WTC11 (cell line): ENCODE measurements at regions not wholly inside any gene's neighbourhood (a gene's known extent, or its start where the extent isn't known, plus 50 kb on each side); places are given as distances from the start of the nearest gene placed in this dataset.

Source experiments
- ATAC-seq: fragments of 200-7000 bp; cut with Tn5 transposase; 2 replicates; pipeline ENCODE4 v1.10.0; 2021; ENCODE audit warnings: mild to moderate bottlenecking, moderate library complexity
- CTCF ChIA-PET: fragments of 300-600 bp; sonication (Branson Sonifier 250); formaldehyde crosslinking; loops from one replicate; lab custom pipeline; 2021; ENCODE audit warnings: antibody characterized with exemption; lab: Charles Lee
- POLR2A ChIA-PET: fragments of 350-600 bp; sonication (Branson Sonifier 250); formaldehyde crosslinking; loops from one replicate; lab custom pipeline; 2021; ENCODE audit warnings: antibody characterized with exemption; lab: Charles Lee
- DNase-seq: peaks from one replicate; pipeline ENCODE4 v3.0.0; 2021; ENCODE audit warnings: low spot score
- H3K27ac Mint-ChIP-seq: 2 replicates; pipeline ENCODE4 v1.8.0; 2021; ENCODE audit warnings: mixed read lengths
- H3K27me3 Mint-ChIP-seq: 2 replicates; pipeline ENCODE4 v1.8.0; 2021; ENCODE audit warnings: low read depth, mild to moderate bottlenecking, moderate library complexity, mixed read lengths
- H3K36me3 Mint-ChIP-seq: 2 replicates; pipeline ENCODE4 v1.8.0; 2021; ENCODE audit warnings: mixed read lengths
- H3K4me1 Mint-ChIP-seq: 2 replicates; pipeline ENCODE4 v1.8.0; 2022; ENCODE audit warnings: mixed read lengths
- H3K4me3 Mint-ChIP-seq: 2 replicates; pipeline ENCODE4 v1.8.0; 2021; ENCODE audit warnings: mild to moderate bottlenecking, moderate library complexity, mixed read lengths
- H3K9me3 Mint-ChIP-seq: 2 replicates; pipeline ENCODE4 v1.8.0; 2021; ENCODE audit warnings: mixed read lengths
- AFF4 ChIP-seq: sonication (generic); formaldehyde crosslinking; IDR thresholded peaks from 2 replicates; pipeline ENCODE4 v1.8.1; 2023; ENCODE audit warnings: mild to moderate bottlenecking, missing genetic modification reagents, borderline replicate concordance
- AR ChIP-seq: fragments of 250-450 bp; sonication (Bioruptor Pico); IDR thresholded peaks from 2 replicates; pipeline ENCODE4 v1.9.0; 2021; ENCODE audit warnings: mild to moderate bottlenecking
- ATF3 ChIP-seq: sonication (generic); formaldehyde crosslinking; conservative IDR thresholded peaks from 2 replicates; pipeline ENCODE4 v1.8.1; 2022; ENCODE audit warnings: mild to moderate bottlenecking, missing genetic modification reagents
- ATF6 ChIP-seq: sonication (generic); formaldehyde crosslinking; IDR thresholded peaks from 2 replicates; pipeline ENCODE4 v1.8.1; 2023; ENCODE audit warnings: mild to moderate bottlenecking, missing genetic modification reagents
- CBFB ChIP-seq: sonication (generic); formaldehyde crosslinking; IDR thresholded peaks from 2 replicates; pipeline ENCODE4 v1.8.1; 2022; ENCODE audit warnings: mild to moderate bottlenecking, low read depth, missing genetic modification reagents
- CTCF ChIP-seq: fragments of 200-600 bp; IDR thresholded peaks from 2 replicates; pipeline ENCODE4 v1.8.0; 2022; ENCODE audit warnings: antibody characterized with exemption
- GRHL2 ChIP-seq: fragments of 250-450 bp; sonication (Bioruptor Pico); IDR thresholded peaks from 2 replicates; pipeline ENCODE4 v1.8.0; 2022; ENCODE audit warnings: mild to moderate bottlenecking, moderate library complexity; ENCODE audit not compliant: insufficient replicate concordance, severe bottlenecking
- IRF2 ChIP-seq: sonication (generic); formaldehyde crosslinking; IDR thresholded peaks from 2 replicates; pipeline ENCODE4 v1.8.0; 2022; ENCODE audit warnings: low read depth, missing genetic modification reagents, borderline replicate concordance
- KAT7 ChIP-seq: sonication (generic); formaldehyde crosslinking; IDR thresholded peaks from 2 replicates; pipeline ENCODE4 v1.8.1; 2023; ENCODE audit warnings: missing genetic modification reagents, mild to moderate bottlenecking, borderline replicate concordance
- NFATC4 ChIP-seq: fragments of 250-450 bp; sonication (Bioruptor Pico); IDR thresholded peaks from 2 replicates; pipeline ENCODE4 v1.9.0; 2021; ENCODE audit warnings: mild to moderate bottlenecking
- NR2C2 ChIP-seq: sonication (generic); formaldehyde crosslinking; IDR thresholded peaks from 2 replicates; pipeline ENCODE4 v1.8.0; 2022; ENCODE audit warnings: mild to moderate bottlenecking, missing genetic modification reagents
- RORB ChIP-seq: fragments of 250-450 bp; sonication (Bioruptor Pico); IDR thresholded peaks from 2 replicates; pipeline ENCODE4 v1.9.0; 2021; ENCODE audit warnings: mild to moderate bottlenecking
- SP1 ChIP-seq: sonication (generic); formaldehyde crosslinking; conservative IDR thresholded peaks from 2 replicates; pipeline ENCODE4 v1.8.1; 2022; ENCODE audit warnings: missing genetic modification reagents
- USF1 ChIP-seq: sonication (generic); formaldehyde crosslinking; IDR thresholded peaks from 2 replicates; pipeline ENCODE4 v1.8.0; 2022; ENCODE audit warnings: mild to moderate bottlenecking, missing genetic modification reagents
- ZBTB21 ChIP-seq: sonication (generic); formaldehyde crosslinking; IDR thresholded peaks from 2 replicates; pipeline ENCODE4 v1.8.1; 2023; ENCODE audit warnings: mild to moderate bottlenecking, missing genetic modification reagents, borderline replicate concordance
- ZNF121 ChIP-seq: sonication (generic); formaldehyde crosslinking; IDR thresholded peaks from 2 replicates; pipeline ENCODE4 v1.8.0; 2023; ENCODE audit warnings: missing genetic modification reagents
- ZNF138 ChIP-seq: sonication (generic); formaldehyde crosslinking; conservative IDR thresholded peaks from 2 replicates; pipeline ENCODE4 v1.8.1; 2022; ENCODE audit warnings: mild to moderate bottlenecking, moderate library complexity, missing genetic modification reagents

GRCh38 chr4:23114538-23114937, 421.8 kb downstream of the GBA3 start (continued):
- TF ChIP-seq ZNF138 (CRISPR knock-in tag) = no peak
- TF ChIP-seq GRHL2 (CRISPR knock-in tag) = no peak
- TF ChIP-seq KAT7 (CRISPR knock-in tag) = no peak
- no peak for TF ChIP-seq AR
- no peak for TF ChIP-seq ZNF121 (CRISPR knock-in tag)

- Mint-ChIP-seq H3K36me3 (no peaks in the 10 kb centered on the region), H3K27ac (no peak overlapping the region), H3K9me3 (no peaks in the 10 kb centered on the region), H3K4me1 (no peaks in the 10 kb centered on the region), H3K27me3 (no peaks in the 10 kb centered on the region; the same call in 1 of the 2 replicates), H3K4me3 (no peak overlapping the region)
- DNase-seq (no peak), ATAC-seq (no peak)
- TF ChIP-seq NFATC4 (CRISPR knock-in tag) = no peak
- TF ChIP-seq RORB = no peak
- no peak for TF ChIP-seq IRF2
- TF ChIP-seq ATF6 (CRISPR knock-in tag) = no peak
- no peak for TF ChIP-seq CTCF
- no peak for TF ChIP-seq ATF3 (CRISPR knock-in tag)
- no peak for TF ChIP-seq CBFB (CRISPR knock-in tag)
- no peak for TF ChIP-seq NR2C2
- TF ChIP-seq AFF4 (CRISPR knock-in tag) = no peak
- no peak for TF ChIP-seq USF1 (CRISPR knock-in tag)
- TF ChIP-seq ZBTB21 (CRISPR knock-in tag) = no peak
- no peak for TF ChIP-seq SP1 (CRISPR knock-in tag)
- ChIA-PET POLR2A (no interaction called here), CTCF (interaction anchor here (1.2 kb wide), 1 partner anchor 215 kb away, joined by 3 read pairs; no protein-coding TSS in a partner anchor)
These were observed 420.4 kb downstream of the GBA3 start for GRCh38 chr4:23113104-23113503.
